ENCODE measurements at regions not wholly inside any gene's neighbourhood (a gene's known extent, or its start where the extent isn't known, plus 50 kb on each side); places are given as distances from the start of the nearest gene placed in this dataset.
"Not testable (repeated sequence)": the region's sequence is repeated elsewhere in the genome, so short reads cannot be mapped to it uniquely, and the experiment has no call there.

GRCh38 chr12:90250766-90251165, 542.1 kb upstream of the ATP2B1 start:
- no peak for DNase-seq

GRCh38 chr12:90250042-90250441, 541.4 kb upstream of the ATP2B1 start:
- no peak for DNase-seq

GRCh38 chr12:90246688-90247087, 538.0 kb upstream of the ATP2B1 start:
- DNase-seq: no peak

- DNase-seq: no peak
These were observed 536.8 kb upstream of the ATP2B1 start for GRCh38 chr12:90245391-90245790.

GRCh38 chr12:90244232-90244631, 535.6 kb upstream of the ATP2B1 start:
- no peak for DNase-seq

GRCh38 chr12:90243211-90243610, 534.6 kb upstream of the ATP2B1 start:
- no peak for DNase-seq

- DNase-seq: no peak
These were observed 531.2 kb upstream of the ATP2B1 start for GRCh38 chr12:90239732-90240260.

GRCh38 chr12:90238663-90239271, 530.1 kb upstream of the ATP2B1 start:
- DNase-seq: no peak

GRCh38 chr12:90237841-90238240, 529.2 kb upstream of the ATP2B1 start:
- DNase-seq: no peak

GRCh38 chr12:90235642-90236041, 527.0 kb upstream of the ATP2B1 start:
- no peak for DNase-seq

GRCh38 chr12:90234472-90234871, 525.8 kb upstream of the ATP2B1 start:
- no peak for DNase-seq

GRCh38 chr12:90233168-90234100, 524.8 kb upstream of the ATP2B1 start:
- DNase-seq: no peak

GRCh38 chr12:90229407-90230170, 521.0 kb upstream of the ATP2B1 start:
- no peak for DNase-seq

- no peak for DNase-seq
These were observed 517.6 kb upstream of the ATP2B1 start for GRCh38 chr12:90226211-90226610.

GRCh38 chr12:90216815-90217214, 508.2 kb upstream of the ATP2B1 start:
- no peak for DNase-seq

- DNase-seq: no peak
These were observed 507.4 kb upstream of the ATP2B1 start for GRCh38 chr12:90216020-90216552.

GRCh38 chr12:90211017-90211416, 502.4 kb upstream of the ATP2B1 start:
- DNase-seq: no peak

GRCh38 chr12:90209029-90209428, 500.4 kb upstream of the ATP2B1 start:
- no peak for DNase-seq

- DNase-seq: not testable (repeated sequence)
These were observed 499.7 kb upstream of the ATP2B1 start for GRCh38 chr12:90208379-90208778.

GRCh38 chr12:90207799-90208198, 499.2 kb upstream of the ATP2B1 start:
- DNase-seq: no peak

GRCh38 chr12:90205165-90205564, 496.5 kb upstream of the ATP2B1 start:
- DNase-seq: no peak

- DNase-seq: no peak
These were observed 494.9 kb upstream of the ATP2B1 start for GRCh38 chr12:90203556-90203955.

GRCh38 chr12:90199006-90199405, 490.4 kb upstream of the ATP2B1 start:
- no peak for DNase-seq

Data from GOT3 (cell line).